Osteoblast (primary cell): ENCODE measurements at regions not wholly inside any gene's neighbourhood (a gene's known extent, or its start where the extent isn't known, plus 50 kb on each side); places are given as distances from the start of the nearest gene placed in this dataset.

ENCODE experiments used
- DNase-seq: peaks from one replicate; pipeline ENCODE4 v3.0.0; 2011; ENCODE audit warnings: low spot score, mixed read lengths; ENCODE audit not compliant: insufficient read length; ENCODE audit errors: missing footprints
- H2AFZ ChIP-seq: 2 replicates; pipeline ENCODE4 v1.6.0; 2011; ENCODE audit warnings: mild to moderate bottlenecking, low read length
- H3K27ac ChIP-seq: 2 replicates; pipeline ENCODE4 v1.5.1; 2011; ENCODE audit warnings: mild to moderate bottlenecking, low read depth, low read length, moderate library complexity
- H3K27me3 ChIP-seq: 2 replicates; pipeline ENCODE4 v1.6.0; 2012; ENCODE audit warnings: mild to moderate bottlenecking, control low read depth, inconsistent platforms, low read length, moderate library complexity; ENCODE audit not compliant: insufficient read depth
- H3K36me3 ChIP-seq: 2 replicates; pipeline ENCODE4 v1.5.1; 2011; ENCODE audit warnings: mild to moderate bottlenecking, low read length, control low read depth, moderate library complexity; ENCODE audit not compliant: insufficient read depth
- H3K4me1 ChIP-seq: 2 replicates; pipeline ENCODE4 v1.5.1; 2011; ENCODE audit warnings: mild to moderate bottlenecking, low read length, control low read depth, moderate library complexity; ENCODE audit not compliant: insufficient read depth
- H3K4me2 ChIP-seq: 2 replicates; pipeline ENCODE4 v1.6.0; 2011; ENCODE audit warnings: mild to moderate bottlenecking, low read length; ENCODE audit not compliant: insufficient read depth
- H3K4me3 ChIP-seq: fragments of 200-600 bp; sonication (generic); 3 replicates; pipeline ENCODE4 v1.5.1; 2012; ENCODE audit warnings: mild to moderate bottlenecking, low read length, inconsistent platforms; ENCODE audit not compliant: insufficient read depth
- H3K79me2 ChIP-seq: 2 replicates; pipeline ENCODE4 v1.6.0; 2012; ENCODE audit warnings: mild to moderate bottlenecking, low read length, control low read depth, inconsistent platforms; ENCODE audit not compliant: insufficient read depth
- H3K9me3 ChIP-seq: 2 replicates; pipeline ENCODE4 v1.5.1; 2011; ENCODE audit warnings: low read depth, low read length, control low read depth
- H4K20me1 ChIP-seq: 2 replicates; pipeline ENCODE4 v1.6.0; 2012; ENCODE audit warnings: mild to moderate bottlenecking, low read length, control low read depth; ENCODE audit not compliant: insufficient read depth
- TF ChIP-seq, protein P1 (sequence below): IDR thresholded peaks from 2 replicates; pipeline ENCODE4 v1.5.1; 2011; ENCODE audit warnings: mild to moderate bottlenecking, low read depth, low read length, moderate library complexity; ENCODE audit errors: extremely low read depth

DNA sequence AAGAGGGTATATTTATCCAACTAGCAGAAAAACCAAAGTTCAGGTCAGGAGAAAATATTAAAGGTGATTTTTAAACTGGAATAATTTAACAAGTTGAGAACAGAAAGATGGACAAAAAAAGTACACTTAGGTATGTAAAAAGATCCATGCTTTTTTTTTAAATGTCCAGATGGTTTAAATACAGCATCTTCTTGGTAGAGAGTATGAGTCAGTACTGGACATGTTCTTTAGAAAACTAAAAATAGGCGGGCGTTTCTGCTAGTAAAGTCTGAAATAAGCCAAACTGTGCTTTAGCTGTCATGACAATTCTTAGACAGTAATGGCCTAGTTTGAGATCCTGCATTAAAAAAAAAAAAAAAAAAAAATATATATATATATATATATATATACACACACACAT, 255.9 kb upstream of the ST8SIA4 start:
- no peak overlapping the region for H3K27ac ChIP-seq
- H4K20me1 ChIP-seq = no peaks in the 10 kb centered on the region
- H3K4me1 ChIP-seq = no peaks in the 10 kb centered on the region
- H3K79me2 ChIP-seq = no peaks in the 10 kb centered on the region
- no peak overlapping the region for H3K4me3 ChIP-seq
- no peak overlapping the region for H2AFZ ChIP-seq
- H3K36me3 ChIP-seq = no peaks in the 10 kb centered on the region
- H3K9me3 ChIP-seq = no peaks in the 10 kb centered on the region
- TF ChIP-seq, protein P1, sequence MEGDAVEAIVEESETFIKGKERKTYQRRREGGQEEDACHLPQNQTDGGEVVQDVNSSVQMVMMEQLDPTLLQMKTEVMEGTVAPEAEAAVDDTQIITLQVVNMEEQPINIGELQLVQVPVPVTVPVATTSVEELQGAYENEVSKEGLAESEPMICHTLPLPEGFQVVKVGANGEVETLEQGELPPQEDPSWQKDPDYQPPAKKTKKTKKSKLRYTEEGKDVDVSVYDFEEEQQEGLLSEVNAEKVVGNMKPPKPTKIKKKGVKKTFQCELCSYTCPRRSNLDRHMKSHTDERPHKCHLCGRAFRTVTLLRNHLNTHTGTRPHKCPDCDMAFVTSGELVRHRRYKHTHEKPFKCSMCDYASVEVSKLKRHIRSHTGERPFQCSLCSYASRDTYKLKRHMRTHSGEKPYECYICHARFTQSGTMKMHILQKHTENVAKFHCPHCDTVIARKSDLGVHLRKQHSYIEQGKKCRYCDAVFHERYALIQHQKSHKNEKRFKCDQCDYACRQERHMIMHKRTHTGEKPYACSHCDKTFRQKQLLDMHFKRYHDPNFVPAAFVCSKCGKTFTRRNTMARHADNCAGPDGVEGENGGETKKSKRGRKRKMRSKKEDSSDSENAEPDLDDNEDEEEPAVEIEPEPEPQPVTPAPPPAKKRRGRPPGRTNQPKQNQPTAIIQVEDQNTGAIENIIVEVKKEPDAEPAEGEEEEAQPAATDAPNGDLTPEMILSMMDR = no peak
- no peaks in the 10 kb centered on the region for H3K27me3 ChIP-seq
- H3K4me2 ChIP-seq = no peak overlapping the region
- no peak for DNase-seq

DNA sequence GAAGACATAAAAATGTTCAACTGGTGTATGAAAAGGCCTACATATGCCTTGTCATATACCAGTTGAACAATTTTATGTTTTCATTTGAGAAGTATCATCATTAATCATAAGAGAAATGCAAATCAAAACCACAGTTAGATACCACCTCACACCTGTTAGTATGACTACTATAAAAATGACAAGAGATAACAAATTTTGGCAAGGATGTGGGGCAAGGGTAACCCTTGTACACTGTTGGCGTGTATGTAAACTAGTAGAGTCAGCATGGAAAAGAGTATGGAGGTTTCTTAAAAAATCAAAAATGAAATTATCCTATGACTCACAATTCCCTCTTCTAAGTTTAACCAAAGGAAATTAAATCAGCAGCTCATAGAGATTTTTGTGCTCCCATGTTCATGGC, 250.4 kb upstream of the ST8SIA4 start:
- no peaks in the 10 kb centered on the region for H3K36me3 ChIP-seq

DNA sequence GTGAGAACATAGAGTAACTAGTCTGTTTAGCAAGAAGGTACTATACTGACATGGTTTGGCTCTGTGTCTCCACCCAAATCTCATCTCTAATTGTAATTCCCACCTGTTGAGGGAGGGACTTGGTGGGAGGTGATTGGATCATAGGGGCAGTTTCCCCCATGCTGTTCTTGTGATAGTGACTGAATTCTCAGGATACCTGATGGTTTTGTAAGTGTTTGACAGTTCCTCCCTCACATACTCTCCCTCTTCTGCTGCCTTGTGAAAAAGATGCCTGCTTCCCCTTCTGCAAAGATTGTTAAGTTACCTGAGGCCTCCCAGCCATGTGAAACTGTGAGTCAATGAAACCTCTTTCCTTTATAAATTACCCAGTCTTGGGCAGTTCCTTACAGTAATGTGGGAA, 240.4 kb upstream of the ST8SIA4 start:
- H3K27me3 ChIP-seq = no peaks in the 10 kb centered on the region
- no peaks in the 10 kb centered on the region for H4K20me1 ChIP-seq
- no peak for DNase-seq
- no peak overlapping the region for H3K27ac ChIP-seq
- H3K79me2 ChIP-seq = no peaks in the 10 kb centered on the region
- no peak overlapping the region for H3K4me2 ChIP-seq
- no peaks in the 10 kb centered on the region for H3K4me1 ChIP-seq
- no peak overlapping the region for H3K4me3 ChIP-seq
- no peak overlapping the region for H2AFZ ChIP-seq
- H3K9me3 ChIP-seq = no peaks in the 10 kb centered on the region
- TF ChIP-seq, protein P1 = no peak
- H3K36me3 ChIP-seq = no peaks in the 10 kb centered on the region

More for the DNA sequence above, 250.4 kb upstream of the ST8SIA4 start:
- Histone ChIP-seq H3K79me2 (no peaks in the 10 kb centered on the region), H3K27me3 (no peaks in the 10 kb centered on the region), H3K9me3 (no peaks in the 10 kb centered on the region), H3K27ac (no peak overlapping the region), H4K20me1 (no peaks in the 10 kb centered on the region), H3K4me2 (no peak overlapping the region), H3K4me1 (no peaks in the 10 kb centered on the region), H2AFZ (no peak overlapping the region), H3K4me3 (no peak overlapping the region)
- no peak for DNase-seq
- TF ChIP-seq, protein P1 = no peak

DNA sequence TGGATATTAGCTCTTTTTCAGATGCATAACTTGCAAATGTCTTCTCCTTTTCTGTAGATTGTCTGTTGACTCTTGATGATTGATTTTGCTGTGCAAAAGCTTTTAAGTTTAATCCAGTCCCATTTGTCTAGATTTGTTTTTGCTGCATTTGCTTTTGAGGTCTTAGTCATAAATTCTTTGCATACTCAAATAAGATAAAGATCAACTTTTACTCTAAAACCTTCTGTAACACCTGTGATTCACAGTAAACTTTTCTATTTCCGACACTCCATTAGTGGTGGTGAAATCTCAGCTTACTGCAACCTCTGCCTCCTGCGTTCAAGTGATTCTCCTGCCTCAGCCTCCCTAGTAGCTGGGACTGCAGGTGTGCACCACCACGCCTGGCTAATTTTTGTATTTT, 239.0 kb upstream of the ST8SIA4 start:
- DNase-seq = no peak
- H3K4me3 ChIP-seq = no peak overlapping the region
- H3K27ac ChIP-seq = no peak overlapping the region
- H2AFZ ChIP-seq = no peak overlapping the region
- no peaks in the 10 kb centered on the region for H3K27me3 ChIP-seq
- TF ChIP-seq, protein P1 = no peak
- no peaks in the 10 kb centered on the region for H4K20me1 ChIP-seq
- no peaks in the 10 kb centered on the region for H3K79me2 ChIP-seq
- no peaks in the 10 kb centered on the region for H3K4me1 ChIP-seq
- no peak overlapping the region for H3K4me2 ChIP-seq
- no peaks in the 10 kb centered on the region for H3K36me3 ChIP-seq
- no peaks in the 10 kb centered on the region for H3K9me3 ChIP-seq
